Duodenal mucosa (tissue), 2 donors: ENCODE measurements at regions not wholly inside any gene's neighbourhood (a gene's known extent, or its start where the extent isn't known, plus 50 kb on each side); places are given as distances from the start of the nearest gene placed in this dataset.

ENCODE experiments used
- H3K27ac ChIP-seq: one replicate; pipeline ENCODE4 v1.7.0; 2013; ENCODE audit warnings: low read depth, low read length
- H3K27me3 ChIP-seq, 2 donors: one replicate each; pipeline ENCODE4 v1.7.0; 2013; ENCODE audit warnings: low read length in 2 of 2, control low read depth in 1 of 2; ENCODE audit not compliant: insufficient read depth in 2 of 2, control insufficient read depth in 1 of 2
- H3K36me3 ChIP-seq, 2 donors: one replicate each; pipeline ENCODE4 v1.7.0; 2013; ENCODE audit warnings: low read length in 2 of 2, control low read depth in 1 of 2; ENCODE audit not compliant: insufficient read depth in 2 of 2, control insufficient read depth in 1 of 2
- H3K4me1 ChIP-seq, 2 donors: one replicate each; pipeline ENCODE4 v1.7.0; 2013; ENCODE audit warnings: low read length in 2 of 2, control low read depth in 1 of 2; ENCODE audit not compliant: insufficient read depth in 2 of 2, control insufficient read depth in 1 of 2
- H3K4me3 ChIP-seq, 2 donors: one replicate each; pipeline ENCODE4 v1.7.0; 2013; ENCODE audit warnings: low read length in 2 of 2, low read depth in 1 of 2
- H3K9ac ChIP-seq, 2 donors: one replicate each; pipeline ENCODE4 v1.7.0; 2013; ENCODE audit warnings: low read length in 2 of 2, low read depth in 1 of 2
- H3K9me3 ChIP-seq, 2 donors: one replicate each; pipeline ENCODE4 v1.7.0; 2013; ENCODE audit warnings: low read length in 2 of 2, control low read depth in 1 of 2; ENCODE audit not compliant: control insufficient read depth in 1 of 2

- no peak overlapping the region for H3K9ac ChIP-seq
- H3K9me3 ChIP-seq, result no peaks in the 10 kb centered on the region
- H3K4me3 ChIP-seq, result no peak overlapping the region
- no peak overlapping the region for H3K27ac ChIP-seq
- H3K4me1 ChIP-seq, result no peaks in the 10 kb centered on the region
- no peaks in the 10 kb centered on the region for H3K36me3 ChIP-seq
- H3K27me3 ChIP-seq, result no peaks in the 10 kb centered on the region
Observed at GRCh38 chr3:110579840-110580550, 491.6 kb upstream of the NECTIN3 start.

GRCh38 chr3:110583373-110583935 is 488.2 kb upstream of the NECTIN3 start:
- H3K27me3 ChIP-seq, result no peaks in the 10 kb centered on the region
- H3K4me3 ChIP-seq, result no peak overlapping the region
- H3K9me3 ChIP-seq, result no peaks in the 10 kb centered on the region
- no peaks in the 10 kb centered on the region for H3K36me3 ChIP-seq
- H3K27ac ChIP-seq, result no peak overlapping the region
- no peaks in the 10 kb centered on the region for H3K4me1 ChIP-seq
- no peak overlapping the region for H3K9ac ChIP-seq

- Histone ChIP-seq H3K36me3 (no peaks in the 10 kb centered on the region), H3K27me3 (no peaks in the 10 kb centered on the region), H3K9ac (no peak overlapping the region)
Observed at GRCh38 chr3:110588906-110589305, 482.7 kb upstream of the NECTIN3 start.

GRCh38 chr3:110589341-110589740 is 482.3 kb upstream of the NECTIN3 start:
- H3K9me3 ChIP-seq, result no peaks in the 10 kb centered on the region
- no peaks in the 10 kb centered on the region for H3K27me3 ChIP-seq
- H3K9ac ChIP-seq, result no peak overlapping the region
- no peaks in the 10 kb centered on the region for H3K36me3 ChIP-seq
- no peak overlapping the region for H3K27ac ChIP-seq
- no peak overlapping the region for H3K4me3 ChIP-seq
- H3K4me1 ChIP-seq, result no peaks in the 10 kb centered on the region

More at GRCh38 chr3:110588906-110589305, 482.7 kb upstream of the NECTIN3 start:
- H3K27ac ChIP-seq, result no peak overlapping the region
- H3K4me1 ChIP-seq, result no peaks in the 10 kb centered on the region
- no peaks in the 10 kb centered on the region for H3K9me3 ChIP-seq
- no peak overlapping the region for H3K4me3 ChIP-seq

GRCh38 chr3:110593749-110594148 is 477.9 kb upstream of the NECTIN3 start:
- no peaks in the 10 kb centered on the region for H3K36me3 ChIP-seq
- peaks cover 0 to 6% of the 10 kb centered on the region in 2 donors for H3K9me3 ChIP-seq
- H3K27me3 ChIP-seq, result no peaks in the 10 kb centered on the region
- no peak overlapping the region for H3K27ac ChIP-seq
- H3K4me3 ChIP-seq, result no peak overlapping the region
- H3K9ac ChIP-seq, result no peak overlapping the region
- no peaks in the 10 kb centered on the region for H3K4me1 ChIP-seq

GRCh38 chr3:110598847-110599490 is 472.6 kb upstream of the NECTIN3 start:
- Histone ChIP-seq H3K9ac (no peak overlapping the region), H3K9me3 (peaks cover 0 to 6% of the 10 kb centered on the region in 2 donors), H3K27ac (no peak overlapping the region), H3K27me3 (no peaks in the 10 kb centered on the region), H3K4me3 (no peak overlapping the region), H3K36me3 (no peaks in the 10 kb centered on the region), H3K4me1 (no peaks in the 10 kb centered on the region)

- H3K27me3 ChIP-seq, result no peaks in the 10 kb centered on the region
- H3K36me3 ChIP-seq, result no peaks in the 10 kb centered on the region
- H3K27ac ChIP-seq, result no peak overlapping the region
- no peak overlapping the region for H3K9ac ChIP-seq
- H3K9me3 ChIP-seq, result no peaks in the 10 kb centered on the region
- no peaks in the 10 kb centered on the region for H3K4me1 ChIP-seq
- no peak overlapping the region for H3K4me3 ChIP-seq
Observed at GRCh38 chr3:110608566-110608965, 463.1 kb upstream of the NECTIN3 start.

- Histone ChIP-seq H3K27ac (no peak overlapping the region), H3K9me3 (no peaks in the 10 kb centered on the region), H3K9ac (no peak overlapping the region), H3K36me3 (no peaks in the 10 kb centered on the region), H3K27me3 (no peaks in the 10 kb centered on the region), H3K4me1 (no peaks in the 10 kb centered on the region), H3K4me3 (no peak overlapping the region)
Observed at GRCh38 chr3:110612045-110612444, 459.6 kb upstream of the NECTIN3 start.

- H3K4me3 ChIP-seq, result no peak overlapping the region
- no peak overlapping the region for H3K27ac ChIP-seq
- H3K9me3 ChIP-seq, result no peaks in the 10 kb centered on the region
- no peaks in the 10 kb centered on the region for H3K36me3 ChIP-seq
- no peaks in the 10 kb centered on the region for H3K4me1 ChIP-seq
- H3K9ac ChIP-seq, result no peak overlapping the region
- no peaks in the 10 kb centered on the region for H3K27me3 ChIP-seq
Observed at GRCh38 chr3:110614186-110614585, 457.4 kb upstream of the NECTIN3 start.

- Histone ChIP-seq H3K9ac (no peak overlapping the region), H3K4me3 (no peak overlapping the region), H3K27ac (no peak overlapping the region), H3K27me3 (no peaks in the 10 kb centered on the region), H3K36me3 (no peaks in the 10 kb centered on the region), H3K9me3 (no peaks in the 10 kb centered on the region), H3K4me1 (no peaks in the 10 kb centered on the region)
Observed at GRCh38 chr3:110615454-110615853, 456.2 kb upstream of the NECTIN3 start.
